Upper lobe of left lung (tissue), 4 donors: ENCODE measurements at regions not wholly inside any gene's neighbourhood (a gene's known extent, or its start where the extent isn't known, plus 50 kb on each side); places are given as distances from the start of the nearest gene placed in this dataset.

Experiments
- EP300 ChIP-seq, 4 donors: sonication (generic); formaldehyde crosslinking; IDR thresholded peaks; one replicate each; pipeline ENCODE4 v1.5.1; 2017; ENCODE audit warnings: antibody characterized with exemption in 4 of 4, control low read depth in 2 of 4
- POLR2A ChIP-seq, 4 donors: fragments of 450-650 bp; IDR thresholded peaks; one replicate each; pipeline ENCODE4 v1.5.1; 2016 to 2017; ENCODE audit warnings: antibody characterized with exemption in 4 of 4, mild to moderate bottlenecking in 2 of 4
- POLR2AphosphoS5 ChIP-seq, 2 donors: sonication (generic); formaldehyde crosslinking; IDR thresholded peaks; one replicate each; pipeline ENCODE4 v1.5.1; 2017; ENCODE audit warnings: antibody characterized with exemption in 2 of 2
- TF ChIP-seq, protein P1 (sequence below), 6 experiments: fragments of 450-650 bp in 4 of 6; fragments of 200-600 bp in 2 of 6; sonication (generic) in 2 of 6; IDR thresholded peaks; one replicate each; pipeline ENCODE4 v1.5.1; 2016 to 2019; ENCODE audit warnings: antibody characterized with exemption in 6 of 6

DNA sequence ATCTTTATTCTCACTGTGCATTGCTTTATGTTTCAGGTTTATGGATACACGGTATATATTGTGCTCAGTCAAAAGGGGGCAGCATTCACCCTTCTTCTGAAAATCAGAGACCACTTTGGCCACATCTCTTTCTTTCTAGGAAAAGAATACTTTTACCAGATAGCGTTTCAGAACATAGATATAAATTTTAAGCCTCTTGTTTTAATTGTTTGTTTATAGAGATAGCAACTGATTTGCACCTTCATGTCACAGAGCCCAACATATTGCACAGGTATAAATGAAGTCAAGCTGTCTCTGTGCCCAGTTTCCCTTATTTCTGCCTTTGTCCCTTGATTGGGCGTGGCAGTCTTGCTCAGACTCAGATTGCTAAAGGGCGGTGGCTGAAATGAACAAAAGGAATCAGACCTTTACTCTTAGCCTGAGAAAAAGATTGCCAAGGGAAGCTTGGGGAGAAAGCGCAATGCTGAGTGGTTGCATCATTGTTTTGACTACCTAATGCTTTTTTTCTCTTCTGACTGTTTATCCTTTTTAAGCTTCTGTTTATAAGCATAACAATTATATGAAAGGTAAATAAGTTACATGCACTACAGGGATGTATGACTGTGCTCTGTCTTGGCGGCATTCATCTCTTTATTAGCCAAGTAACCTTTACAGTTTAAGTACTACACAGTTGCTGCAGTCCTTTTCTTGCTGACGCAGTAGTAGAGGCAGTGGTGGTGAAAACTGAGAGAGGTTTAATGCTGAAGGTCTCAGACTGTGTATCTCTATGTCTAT lies 70.8 kb upstream of the ZBTB20 start:
- TF ChIP-seq, protein P1, sequence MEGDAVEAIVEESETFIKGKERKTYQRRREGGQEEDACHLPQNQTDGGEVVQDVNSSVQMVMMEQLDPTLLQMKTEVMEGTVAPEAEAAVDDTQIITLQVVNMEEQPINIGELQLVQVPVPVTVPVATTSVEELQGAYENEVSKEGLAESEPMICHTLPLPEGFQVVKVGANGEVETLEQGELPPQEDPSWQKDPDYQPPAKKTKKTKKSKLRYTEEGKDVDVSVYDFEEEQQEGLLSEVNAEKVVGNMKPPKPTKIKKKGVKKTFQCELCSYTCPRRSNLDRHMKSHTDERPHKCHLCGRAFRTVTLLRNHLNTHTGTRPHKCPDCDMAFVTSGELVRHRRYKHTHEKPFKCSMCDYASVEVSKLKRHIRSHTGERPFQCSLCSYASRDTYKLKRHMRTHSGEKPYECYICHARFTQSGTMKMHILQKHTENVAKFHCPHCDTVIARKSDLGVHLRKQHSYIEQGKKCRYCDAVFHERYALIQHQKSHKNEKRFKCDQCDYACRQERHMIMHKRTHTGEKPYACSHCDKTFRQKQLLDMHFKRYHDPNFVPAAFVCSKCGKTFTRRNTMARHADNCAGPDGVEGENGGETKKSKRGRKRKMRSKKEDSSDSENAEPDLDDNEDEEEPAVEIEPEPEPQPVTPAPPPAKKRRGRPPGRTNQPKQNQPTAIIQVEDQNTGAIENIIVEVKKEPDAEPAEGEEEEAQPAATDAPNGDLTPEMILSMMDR (IDR thresholded peaks at IDR 0.05), result peak; percentile 26 to 66 (median 57)
- TF ChIP-seq POLR2A (IDR thresholded peaks at IDR 0.05) (no peak), EP300 (IDR thresholded peaks at IDR 0.05) (no peak), POLR2AphosphoS5 (IDR thresholded peaks at IDR 0.05) (no peak)
